PC-3 (cell line): ENCODE measurements at regions not wholly inside any gene's neighbourhood (a gene's known extent, or its start where the extent isn't known, plus 50 kb on each side); places are given as distances from the start of the nearest gene placed in this dataset.

Source experiments
- ATAC-seq: fragments of 200-7000 bp; cut with Tn5 transposase; 2 replicates; pipeline ENCODE4 v1.9.1; 2020; ENCODE audit warnings: mild to moderate bottlenecking, moderate library complexity
- BruUV-seq: library from RNA; stranded (reverse); fragments of 400-500 nt; replicated peaks from 2 replicates; lab custom pipeline; 2021; lab: Mats Ljungman, UMichigan
- CTCF ChIA-PET: fragments of 300-600 bp; sonication (Branson Sonifier 250); formaldehyde crosslinking; loops from one replicate; lab custom pipeline; 2022; ENCODE audit warnings: antibody characterized with exemption; lab: Charles Lee
- POLR2A ChIA-PET: fragments of 300-600 bp; sonication (Branson Sonifier 250); formaldehyde crosslinking; loops from one replicate; lab custom pipeline; 2022; ENCODE audit warnings: antibody characterized with exemption; ENCODE audit not compliant: unreplicated experiment; lab: Charles Lee
- DNase-seq: peaks from one replicate; pipeline ENCODE4 v3.0.0-alpha.2; 2015
- H2AFZ ChIP-seq: fragments of 300-600 bp; sonication (generic); 2 replicates; pipeline ENCODE4 v1.6.0; 2016; ENCODE audit warnings: antibody characterized with exemption, low read length
- H3F3A ChIP-seq: fragments of 300-600 bp; sonication (generic); one replicate; pipeline ENCODE4 v1.6.0; 2017; ENCODE audit warnings: antibody characterized with exemption, low read length, control low read depth, mild to moderate bottlenecking; ENCODE audit not compliant: unreplicated experiment
- H3K27ac ChIP-seq: fragments of 300-600 bp; sonication (generic); 2 replicates; pipeline ENCODE4 v1.5.1; 2016; ENCODE audit warnings: mild to moderate bottlenecking, low read length
- H3K27me3 ChIP-seq: fragments of 300-600 bp; sonication (generic); 2 replicates; pipeline ENCODE4 v1.6.1; 2016; ENCODE audit warnings: low read length, mixed read lengths
- H3K36me3 ChIP-seq: fragments of 300-600 bp; sonication (generic); 2 replicates; pipeline ENCODE4 v1.6.1; 2016; ENCODE audit warnings: low read depth, mixed run types, low read length, mixed read lengths
- H3K4me1 ChIP-seq: fragments of 300-600 bp; sonication (generic); 2 replicates; pipeline ENCODE4 v1.5.1; 2016; ENCODE audit warnings: low read length; ENCODE audit not compliant: insufficient read depth
- H3K4me2 ChIP-seq: fragments of 300-600 bp; sonication (generic); 2 replicates; pipeline ENCODE4 v1.6.0; 2016; ENCODE audit warnings: low read length
- H3K4me3 ChIP-seq: fragments of 300-600 bp; sonication (generic); 2 replicates; pipeline ENCODE4 v1.5.1; 2016; ENCODE audit warnings: mild to moderate bottlenecking, low read length, mixed read lengths
- H3K79me2 ChIP-seq: fragments of 300-600 bp; sonication (generic); 2 replicates; pipeline ENCODE4 v1.6.1; 2017; ENCODE audit warnings: low read length, mixed read lengths
- H3K9ac ChIP-seq: fragments of 300-600 bp; sonication (generic); 2 replicates; pipeline ENCODE4 v1.6.0; 2016; ENCODE audit warnings: mild to moderate bottlenecking, low read length
- H3K9me2 ChIP-seq: fragments of 300-600 bp; sonication (generic); replicated peaks from 2 replicates; pipeline ENCODE4 v1.6.1; 2016; ENCODE audit warnings: mixed run types, low read length, mixed read lengths
- H3K9me3 ChIP-seq: fragments of 300-600 bp; sonication (generic); 2 replicates; pipeline ENCODE4 v1.6.1; 2016; ENCODE audit warnings: low read length, mixed read lengths
- H4K20me1 ChIP-seq: fragments of 300-600 bp; sonication (generic); 2 replicates; pipeline ENCODE4 v1.6.1; 2016; ENCODE audit warnings: low read length, mixed read lengths
- CTCF ChIP-seq: fragments of 300-600 bp; sonication (generic); conservative IDR thresholded peaks from 2 replicates; pipeline ENCODE4 v1.5.1; 2017; ENCODE audit warnings: antibody characterized with exemption, low read depth, mild to moderate bottlenecking, low read length
- EZH2 ChIP-seq: fragments of 300-600 bp; sonication (generic); IDR thresholded peaks from one replicate; pipeline ENCODE4 v1.6.1; 2017; ENCODE audit warnings: antibody characterized with exemption, mild to moderate bottlenecking, low read length; ENCODE audit not compliant: unreplicated experiment
- EZH2phosphoT487 ChIP-seq: fragments of 300-600 bp; sonication (generic); IDR thresholded peaks from 2 replicates; pipeline ENCODE4 v1.6.1; 2018; ENCODE audit warnings: mild to moderate bottlenecking, antibody characterized with exemption, low read length, borderline replicate concordance
- intact Hi-C: fragments of 100-400 bp; cut with micrococcal nuclease; formaldehyde crosslinking; loops from 2 replicates; pipeline ENCODE4 v1.9.0; 2023

- Histone ChIP-seq H3K79me2 (no peaks in the 10 kb centered on the region), H4K20me1 (no peaks in the 10 kb centered on the region), H3K4me1 (no peaks in the 10 kb centered on the region), H3K9ac (no peak overlapping the region), H2AFZ (no peak overlapping the region), H3K4me3 (no peak overlapping the region), H3K9me2 (no peaks in the 10 kb centered on the region), H3F3A (no peaks in the 10 kb centered on the region), H3K27me3 (peaks cover 89% of the 10 kb centered on the region), H3K9me3 (no peaks in the 10 kb centered on the region), H3K36me3 (no peaks in the 10 kb centered on the region), H3K4me2 (no peak overlapping the region), H3K27ac (no peak overlapping the region)
- no peak for ATAC-seq
- POLR2A ChIA-PET: no interaction called here
- TF ChIP-seq EZH2 (no peak), CTCF (no peak)
- intact Hi-C loops: no loop called here
- no TSS peak for BruUV-seq
- no peak for DNase-seq
- CTCF ChIA-PET: no interaction called here
Measured at GRCh38 chr1:4016351-4017130, 116.5 kb upstream of the C1orf174 start.

GRCh38 chr1:4017636-4018365 lies 117.7 kb upstream of the C1orf174 start:
- Histone ChIP-seq H3K27ac (no peak overlapping the region), H3K4me3 (no peak overlapping the region), H3K79me2 (no peaks in the 10 kb centered on the region), H3F3A (no peaks in the 10 kb centered on the region), H3K27me3 (peaks cover 90% of the 10 kb centered on the region), H3K36me3 (no peaks in the 10 kb centered on the region), H2AFZ (no peak overlapping the region), H3K9ac (no peak overlapping the region), H3K4me1 (no peaks in the 10 kb centered on the region), H3K9me3 (no peaks in the 10 kb centered on the region), H3K4me2 (no peak overlapping the region), H3K9me2 (no peaks in the 10 kb centered on the region), H4K20me1 (no peaks in the 10 kb centered on the region)
- ChIA-PET POLR2A (no interaction called here), CTCF (no interaction called here)
- TF ChIP-seq CTCF: no peak
- no peak for TF ChIP-seq EZH2phosphoT487
- TF ChIP-seq EZH2: no peak
- ATAC-seq (no peak), DNase-seq (no peak)
- BruUV-seq: no TSS peak
- intact Hi-C loops: no loop called here
